ENCODE measurements at regions not wholly inside any gene's neighbourhood (a gene's known extent, or its start where the extent isn't known, plus 50 kb on each side); places are given as distances from the start of the nearest gene placed in this dataset.
"Not testable (repeated sequence)": the region's sequence is repeated elsewhere in the genome, so short reads cannot be mapped to it uniquely, and the experiment has no call there.

DNA sequence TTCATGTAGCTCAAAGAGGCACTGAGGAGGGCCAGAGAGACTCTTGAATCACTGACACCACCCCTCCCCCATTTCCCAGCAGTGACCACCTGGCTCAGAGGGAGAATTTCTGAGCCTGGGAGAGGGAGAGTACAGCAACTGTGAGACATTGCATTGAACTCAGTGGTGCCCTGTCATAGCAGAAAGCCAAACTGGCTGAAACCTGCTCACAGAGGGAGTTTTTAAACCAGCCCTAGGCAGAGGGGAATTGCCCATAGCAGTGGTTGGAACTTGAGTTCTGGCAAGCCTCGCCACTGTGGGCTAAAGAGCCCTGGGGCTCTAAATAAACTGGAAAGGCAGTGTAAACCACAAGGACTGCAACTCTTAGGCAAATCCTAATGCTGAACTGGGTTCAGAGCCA, 243.1 kb downstream of the ADCYAP1 start:
- TF ChIP-seq, protein P1, sequence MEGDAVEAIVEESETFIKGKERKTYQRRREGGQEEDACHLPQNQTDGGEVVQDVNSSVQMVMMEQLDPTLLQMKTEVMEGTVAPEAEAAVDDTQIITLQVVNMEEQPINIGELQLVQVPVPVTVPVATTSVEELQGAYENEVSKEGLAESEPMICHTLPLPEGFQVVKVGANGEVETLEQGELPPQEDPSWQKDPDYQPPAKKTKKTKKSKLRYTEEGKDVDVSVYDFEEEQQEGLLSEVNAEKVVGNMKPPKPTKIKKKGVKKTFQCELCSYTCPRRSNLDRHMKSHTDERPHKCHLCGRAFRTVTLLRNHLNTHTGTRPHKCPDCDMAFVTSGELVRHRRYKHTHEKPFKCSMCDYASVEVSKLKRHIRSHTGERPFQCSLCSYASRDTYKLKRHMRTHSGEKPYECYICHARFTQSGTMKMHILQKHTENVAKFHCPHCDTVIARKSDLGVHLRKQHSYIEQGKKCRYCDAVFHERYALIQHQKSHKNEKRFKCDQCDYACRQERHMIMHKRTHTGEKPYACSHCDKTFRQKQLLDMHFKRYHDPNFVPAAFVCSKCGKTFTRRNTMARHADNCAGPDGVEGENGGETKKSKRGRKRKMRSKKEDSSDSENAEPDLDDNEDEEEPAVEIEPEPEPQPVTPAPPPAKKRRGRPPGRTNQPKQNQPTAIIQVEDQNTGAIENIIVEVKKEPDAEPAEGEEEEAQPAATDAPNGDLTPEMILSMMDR (IDR thresholded peaks at IDR 0.05), result no peak
- no peak for TF ChIP-seq POLR2A (IDR thresholded peaks at IDR 0.05)
- no peaks in the 10 kb centered on the region for H3K36me3 ChIP-seq
- no peak overlapping the region for H3K4me3 ChIP-seq
- H3K9me3 ChIP-seq, result peaks cover 0 to 5% (median 0%) of the 10 kb centered on the region in 4 donors
- DNase-seq, result no peak
- intact Hi-C loops (cut with DNase I), result no loop called here
- ATAC-seq, result no peak
- whole genome bisulfite sequencing (ENCODE audit: insufficient coverage, low coverage, low lambda C conversion rate, missing lambda C conversion rate), result no CpG with 5 or more reads among the region's 1 CpG
- no peaks in the 10 kb centered on the region for H3K4me1 ChIP-seq
- H3K27ac ChIP-seq, result no peak overlapping the region
- H3K27me3 ChIP-seq, result no peaks in the 10 kb centered on the region

DNA sequence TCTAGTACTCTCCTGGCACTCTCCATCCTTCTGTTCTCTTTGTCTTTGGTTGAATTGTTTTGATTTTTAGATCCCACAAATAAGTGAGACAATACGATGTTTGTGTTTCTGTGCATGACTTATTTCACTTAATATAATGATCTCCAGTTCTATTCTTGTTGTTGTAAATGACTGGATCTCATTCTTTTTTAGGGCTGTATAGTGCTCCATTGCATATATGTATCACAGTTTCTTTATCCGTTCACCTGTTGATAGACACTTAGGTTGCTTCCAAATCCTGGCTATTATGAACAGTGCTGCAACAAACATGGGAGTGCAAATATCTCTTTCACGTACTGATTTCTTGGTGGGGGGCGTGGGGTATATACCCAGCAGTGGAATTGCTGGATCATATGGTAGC, 245.0 kb downstream of the ADCYAP1 start:
- H3K27ac ChIP-seq, result no peak overlapping the region
- TF ChIP-seq POLR2A (IDR thresholded peaks at IDR 0.05), result no peak
- TF ChIP-seq, protein P1 (IDR thresholded peaks at IDR 0.05), result no peak
- peaks cover 0 to 1% (median 0%) of the 10 kb centered on the region in 4 donors for H3K9me3 ChIP-seq
- DNase-seq, result no peak
- no peak for ATAC-seq
- H3K4me3 ChIP-seq, result no peak overlapping the region
- no peaks in the 10 kb centered on the region for H3K4me1 ChIP-seq
- intact Hi-C loops (cut with DNase I), result no loop called here
- 77% methylated on average over 2 of the region's 4 CpGs for WGBS (ENCODE audit: insufficient coverage, low coverage, low lambda C conversion rate, missing lambda C conversion rate)
- no peaks in the 10 kb centered on the region for H3K36me3 ChIP-seq
- no peaks in the 10 kb centered on the region for H3K27me3 ChIP-seq

DNA sequence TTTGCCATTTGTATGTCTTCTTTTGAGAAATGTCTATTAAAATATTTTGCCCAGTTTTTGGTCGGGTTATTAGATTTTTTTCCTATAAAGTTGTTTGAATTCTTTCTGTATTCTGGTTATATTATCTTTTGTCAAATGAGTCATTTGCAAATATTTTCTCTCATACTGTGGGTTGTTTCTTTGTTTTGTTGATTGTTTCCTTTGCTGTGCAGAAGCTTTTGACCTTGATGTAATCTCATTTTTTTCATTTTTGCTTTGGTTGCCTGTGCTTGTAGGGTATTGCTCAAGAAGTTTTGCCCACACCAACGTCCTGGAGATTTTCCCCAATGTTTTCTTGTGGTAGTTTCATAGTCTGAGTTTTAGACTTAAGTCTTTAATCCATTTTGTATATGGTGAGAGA, 245.7 kb downstream of the ADCYAP1 start:
- no peaks in the 10 kb centered on the region for H3K27me3 ChIP-seq
- no peaks in the 10 kb centered on the region for H3K9me3 ChIP-seq
- no peak for ATAC-seq
- DNase-seq, result no peak
- H3K4me1 ChIP-seq, result no peaks in the 10 kb centered on the region
- 48% methylated on average over 2 of the region's 2 CpGs for WGBS (ENCODE audit: insufficient coverage, low coverage, low lambda C conversion rate, missing lambda C conversion rate)
- TF ChIP-seq, protein P1 (IDR thresholded peaks at IDR 0.05), result no peak
- no peak for TF ChIP-seq POLR2A (IDR thresholded peaks at IDR 0.05)
- no peak overlapping the region for H3K27ac ChIP-seq
- intact Hi-C loops (cut with DNase I), result no loop called here
- no peak overlapping the region for H3K4me3 ChIP-seq
- no peaks in the 10 kb centered on the region for H3K36me3 ChIP-seq

DNA sequence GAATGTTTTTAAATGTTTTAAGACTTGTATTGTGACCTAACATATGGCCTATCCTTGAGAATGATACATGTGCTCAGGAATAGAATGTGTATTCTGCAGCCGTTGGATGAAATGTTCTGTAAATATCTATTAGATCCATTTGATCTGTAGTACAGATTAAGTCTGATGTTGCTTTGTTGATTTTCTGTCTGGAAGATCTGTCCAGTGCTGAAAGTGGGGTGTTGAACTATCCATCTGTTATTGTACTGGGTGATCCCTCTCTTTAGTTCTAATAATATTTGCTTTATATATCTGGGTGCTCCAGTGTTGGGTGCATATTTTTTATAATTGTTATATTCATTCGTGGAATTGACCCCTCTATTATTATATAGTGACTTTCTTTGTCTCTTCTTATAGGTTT, 248.3 kb downstream of the ADCYAP1 start:
- H3K4me1 ChIP-seq; H3K36me3 ChIP-seq; H3K27me3 ChIP-seq; H3K9me3 ChIP-seq; ATAC-seq; DNase-seq; H3K4me3 ChIP-seq; intact Hi-C loops (cut with DNase I); H3K27ac ChIP-seq: not testable (repeated sequence)
- 34% methylated on average over 2 of the region's 2 CpGs for WGBS (ENCODE audit: insufficient coverage, low coverage, low lambda C conversion rate, missing lambda C conversion rate)

DNA sequence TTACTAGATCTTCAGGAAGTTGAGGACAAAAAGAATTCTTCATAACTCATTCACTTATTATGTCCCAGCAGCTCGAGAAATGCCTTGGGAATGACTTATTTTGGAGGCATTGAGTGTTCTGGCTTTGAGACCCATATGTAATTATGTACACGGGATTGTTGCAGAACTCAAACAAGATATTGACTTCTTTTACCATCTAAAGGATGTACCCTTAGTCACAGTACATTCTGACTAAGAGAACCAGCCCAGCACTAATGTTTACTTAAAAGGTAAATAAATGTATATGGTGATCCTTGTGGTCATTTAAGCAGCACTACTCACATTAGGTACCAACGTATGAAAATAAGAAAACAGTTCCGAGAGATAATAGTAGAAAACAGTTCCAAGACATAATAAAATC, 268.9 kb downstream of the ADCYAP1 start:
- no peaks in the 10 kb centered on the region for H3K9me3 ChIP-seq
- H3K4me3 ChIP-seq, result no peak overlapping the region
- no peak for TF ChIP-seq POLR2A (IDR thresholded peaks at IDR 0.05)
- TF ChIP-seq, protein P1 (IDR thresholded peaks at IDR 0.05), result no peak
- no peak overlapping the region for H3K27ac ChIP-seq
- 53% methylated on average over 4 of the region's 4 CpGs for WGBS (ENCODE audit: insufficient coverage, low coverage, low lambda C conversion rate, missing lambda C conversion rate)
- ATAC-seq (no peak), DNase-seq (no peak)
- no peaks in the 10 kb centered on the region for H3K36me3 ChIP-seq
- H3K4me1 ChIP-seq, result no peaks in the 10 kb centered on the region
- H3K27me3 ChIP-seq, result no peaks in the 10 kb centered on the region
- intact Hi-C loops (cut with DNase I), result no loop called here

Data from right lobe of liver (tissue), 6 donors.